GM18511 (cell line): ENCODE measurements at regions not wholly inside any gene's neighbourhood (a gene's known extent, or its start where the extent isn't known, plus 50 kb on each side); places are given as distances from the start of the nearest gene placed in this dataset.

ENCODE experiments used
- ATAC-seq: cut with Tn5 transposase; IDR thresholded peaks from one replicate; pipeline ENCODE4 v1.9.1; 2021; ENCODE audit warnings: mild to moderate bottlenecking, moderate library complexity; ENCODE audit not compliant: unreplicated experiment

DNA sequence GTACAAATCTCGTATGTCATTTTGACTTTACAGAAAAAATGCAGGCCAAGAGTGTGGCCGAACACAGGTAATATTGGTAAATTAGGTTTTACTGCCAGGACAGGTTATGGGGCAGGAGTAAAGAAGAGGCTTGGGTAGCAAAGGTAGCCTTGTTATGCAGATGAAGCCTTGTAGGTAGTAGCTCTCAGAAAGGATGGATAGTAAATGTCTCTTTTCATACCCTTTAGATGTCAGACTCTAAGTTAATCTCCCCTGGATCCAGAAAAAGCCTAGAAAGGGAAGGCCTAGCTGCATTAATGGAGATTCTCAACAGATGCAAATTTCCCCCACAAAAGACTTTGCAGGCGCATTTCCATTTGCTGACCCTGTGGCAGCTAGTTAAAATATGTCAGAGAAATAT lies 1445.1 kb upstream of the CADM2 start:
- ATAC-seq, result no peak

DNA sequence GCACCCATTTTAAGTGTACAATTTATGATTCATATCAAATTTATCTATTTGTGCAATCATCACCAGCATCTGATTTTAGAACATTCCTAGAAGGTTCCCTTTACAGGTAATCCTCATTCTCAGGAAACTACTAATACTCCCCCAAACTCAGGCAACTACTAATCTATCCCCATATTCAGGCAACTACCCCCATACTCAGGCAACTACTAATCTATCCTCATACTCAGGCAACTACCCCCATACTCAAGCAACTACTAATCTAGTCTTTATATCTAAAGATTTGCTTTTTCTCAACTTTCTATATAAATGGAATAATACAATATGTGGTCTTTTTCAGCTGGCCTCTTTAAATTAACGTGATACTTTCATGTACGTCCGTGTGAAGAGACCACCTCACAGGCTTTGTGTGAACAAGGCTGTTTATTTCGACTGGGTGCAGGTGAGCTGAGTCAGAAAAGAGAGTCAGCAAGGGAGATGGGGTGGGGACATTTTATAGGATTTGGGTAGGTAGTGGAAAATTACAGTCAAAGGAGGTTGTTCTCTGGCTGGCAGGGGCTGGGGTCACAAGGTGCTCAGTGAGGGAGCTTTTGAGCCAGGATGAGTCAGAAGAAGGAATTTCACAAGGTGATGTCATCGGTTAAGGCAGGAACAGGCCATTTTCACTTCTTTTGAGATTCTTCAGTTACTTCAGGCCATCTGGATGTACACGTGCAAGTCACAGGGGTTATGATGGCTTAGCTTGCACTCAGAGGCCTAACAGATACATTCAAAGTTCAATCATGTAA lies 1444.5 kb upstream of the CADM2 start:
- ATAC-seq, result no peak

DNA sequence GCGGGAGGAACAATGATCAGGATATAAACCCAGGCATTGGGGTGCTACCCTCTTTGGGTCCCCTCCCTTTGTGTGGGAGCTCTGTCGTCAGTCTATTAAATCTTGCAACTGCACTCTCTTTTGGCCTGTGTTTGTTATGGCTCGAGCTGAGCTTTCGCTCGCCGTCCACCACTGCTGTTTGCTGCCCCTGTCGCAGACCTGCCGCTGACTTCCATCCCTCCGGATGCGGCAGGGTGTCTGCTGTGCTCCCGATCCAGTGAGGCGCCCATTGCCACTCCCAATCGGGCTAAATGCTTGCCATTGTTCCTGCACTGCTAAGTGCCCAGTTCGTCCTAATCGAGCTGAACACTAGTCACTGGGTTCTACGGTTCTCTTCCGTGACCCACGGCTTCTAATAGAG lies 1443.7 kb upstream of the CADM2 start:
- ATAC-seq, result no peak

DNA sequence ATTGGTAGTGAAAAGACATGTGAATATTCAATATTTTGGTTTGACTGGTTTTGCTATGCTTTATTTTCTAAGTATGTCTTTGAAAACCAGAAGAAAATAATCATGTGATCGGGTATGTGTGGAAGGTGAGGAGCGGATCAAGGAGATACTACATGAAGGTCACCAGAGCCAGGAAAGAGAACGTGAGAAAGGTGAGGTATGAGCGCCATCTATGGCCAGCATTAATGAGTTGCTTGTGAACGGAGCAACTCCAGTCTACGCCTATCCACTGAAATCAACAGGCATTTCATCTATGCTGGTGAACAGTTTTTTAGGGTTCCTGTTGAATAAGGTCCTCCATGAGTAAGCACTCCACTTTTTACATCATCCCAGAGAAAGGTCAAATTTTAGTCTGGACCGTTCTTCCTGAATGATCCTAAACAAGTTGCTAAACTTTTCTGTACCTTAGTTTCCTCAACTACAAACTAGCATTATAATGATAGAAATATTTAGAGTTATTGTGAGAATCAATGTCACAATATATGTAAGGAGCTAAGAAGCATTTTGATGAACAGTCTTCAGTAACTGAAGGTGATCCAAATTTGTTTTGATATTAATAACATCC lies 1435.2 kb upstream of the CADM2 start:
- peak; percentile 84 for ATAC-seq

DNA sequence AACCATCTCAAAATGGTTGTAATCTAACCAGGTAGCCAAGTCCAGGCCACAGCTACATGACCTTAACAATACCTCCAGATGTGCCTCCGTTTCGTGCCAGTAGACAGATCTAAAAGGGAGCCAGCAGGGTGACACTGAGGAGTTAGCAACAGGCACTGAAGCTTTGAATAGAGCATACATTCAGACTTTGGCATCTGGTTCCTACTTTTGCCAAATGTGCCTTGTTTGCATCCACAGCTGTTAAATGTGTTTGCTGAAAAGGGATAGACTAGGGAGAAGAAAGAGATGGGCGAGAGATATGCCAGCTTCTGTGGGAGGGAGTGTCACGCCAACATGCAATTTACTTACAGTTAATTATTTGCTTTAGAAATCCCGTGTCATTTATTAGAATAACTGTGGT lies 1433.9 kb upstream of the CADM2 start:
- ATAC-seq, result no peak

DNA sequence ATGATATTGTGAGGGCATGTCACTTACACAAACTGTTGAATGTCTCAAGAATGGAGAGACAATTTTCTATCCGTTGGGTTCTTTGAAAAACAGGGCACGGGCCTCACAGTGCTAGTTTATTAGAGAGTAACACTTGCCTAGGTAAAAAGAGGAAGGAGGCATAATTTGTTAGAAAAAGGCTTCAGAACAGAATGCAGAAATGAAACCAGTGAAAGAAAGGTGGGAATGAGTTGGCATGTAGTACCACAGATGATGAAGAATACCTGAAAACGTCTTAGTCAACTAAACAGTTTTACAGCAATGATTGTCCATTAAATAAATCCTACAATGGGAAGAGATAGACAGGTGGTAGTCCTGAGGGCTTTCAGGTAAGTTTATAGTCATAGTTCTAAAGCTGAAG lies 1399.7 kb upstream of the CADM2 start:
- no peak for ATAC-seq

DNA sequence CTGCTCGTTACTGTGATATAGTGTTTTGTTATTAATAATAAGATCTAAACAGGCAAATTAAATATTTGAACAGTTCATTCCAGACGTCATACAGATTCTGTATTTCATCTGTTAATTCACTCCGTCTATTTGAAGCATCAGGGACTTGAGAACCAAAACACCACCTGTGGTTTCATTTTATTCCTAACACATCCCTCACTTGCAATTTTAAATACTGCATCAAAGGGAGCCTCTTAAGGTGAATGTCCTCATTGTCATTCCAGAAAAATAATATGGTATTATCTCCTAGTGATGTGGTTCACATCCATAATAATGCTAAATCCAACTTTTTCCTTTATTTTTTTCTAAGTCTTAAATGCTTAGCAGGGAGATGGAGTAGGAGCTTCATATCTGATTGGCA lies 1390.9 kb upstream of the CADM2 start:
- ATAC-seq, result no peak

DNA sequence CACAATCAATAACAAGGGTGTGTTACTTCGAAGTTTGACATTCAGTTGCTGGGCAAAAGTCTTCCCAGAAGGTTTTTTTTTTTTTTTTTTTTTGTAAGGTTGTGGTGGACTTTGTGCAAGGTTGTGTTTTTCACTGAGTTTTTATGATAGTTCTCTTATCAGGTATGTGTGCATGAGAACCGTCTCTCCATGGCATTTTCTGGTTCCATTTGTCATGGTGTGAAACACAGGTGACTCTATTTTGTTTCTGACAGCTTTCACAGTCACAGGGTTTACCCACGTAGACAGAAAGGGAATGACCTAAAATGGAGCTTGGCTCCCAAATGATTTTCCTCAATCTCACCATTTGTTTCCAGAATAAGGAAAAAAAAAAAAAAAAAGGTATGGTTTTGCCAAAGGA lies 1377.2 kb upstream of the CADM2 start:
- ATAC-seq, result no peak

DNA sequence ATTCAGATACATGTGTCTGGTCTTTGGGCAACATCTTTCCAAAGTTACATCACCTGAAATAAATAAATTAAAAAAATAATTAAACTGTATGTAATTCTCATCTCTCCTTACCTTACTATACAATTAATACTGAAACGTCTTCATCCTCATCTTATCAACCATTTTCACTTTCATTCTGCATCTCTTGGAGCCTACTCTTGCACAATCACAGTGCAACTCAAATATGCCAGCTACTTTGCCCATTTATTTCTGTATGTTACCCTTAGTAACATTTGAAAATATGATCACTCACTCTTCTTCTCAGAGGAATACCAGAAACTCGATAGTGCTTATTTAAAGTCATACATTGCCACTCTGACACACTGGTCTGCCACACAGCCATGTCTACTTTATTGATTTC lies 1357.1 kb upstream of the CADM2 start:
- no peak for ATAC-seq

DNA sequence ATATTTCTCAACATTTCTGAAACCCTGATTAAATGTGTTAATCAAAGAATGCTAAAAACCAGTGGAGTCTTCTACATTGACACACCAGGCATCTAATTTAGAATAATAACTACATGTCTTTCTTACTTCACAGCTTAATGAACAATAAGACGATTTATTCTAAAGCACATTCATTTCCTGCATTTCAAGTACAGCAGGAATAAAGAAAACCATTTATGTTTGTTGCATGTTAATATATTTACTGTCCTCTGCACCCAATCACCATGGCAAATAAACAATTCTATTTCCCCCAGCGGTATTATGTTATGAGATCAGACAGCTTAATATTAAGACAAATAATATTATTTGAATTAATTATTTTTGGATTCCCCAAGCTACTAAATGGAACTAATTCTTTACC lies 1336.3 kb upstream of the CADM2 start:
- ATAC-seq, result no peak

DNA sequence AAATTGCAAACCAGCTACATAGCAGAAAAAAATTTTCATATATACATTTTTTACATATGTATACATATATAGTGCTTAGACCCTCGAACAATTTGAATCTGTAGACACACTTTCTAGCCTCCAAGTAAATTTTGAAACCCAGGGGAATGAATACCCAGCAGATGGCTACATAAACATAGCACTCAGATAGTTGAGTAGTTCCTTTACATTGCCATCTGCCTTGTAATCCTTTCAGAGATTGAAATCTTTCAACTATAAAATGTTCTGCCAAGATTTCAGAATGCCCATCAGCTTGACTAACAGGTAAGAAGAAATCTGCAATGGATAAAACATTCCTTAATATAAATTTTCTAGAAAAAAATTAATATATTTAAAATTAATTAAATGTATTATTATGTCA lies 1333.5 kb upstream of the CADM2 start:
- no peak for ATAC-seq

DNA sequence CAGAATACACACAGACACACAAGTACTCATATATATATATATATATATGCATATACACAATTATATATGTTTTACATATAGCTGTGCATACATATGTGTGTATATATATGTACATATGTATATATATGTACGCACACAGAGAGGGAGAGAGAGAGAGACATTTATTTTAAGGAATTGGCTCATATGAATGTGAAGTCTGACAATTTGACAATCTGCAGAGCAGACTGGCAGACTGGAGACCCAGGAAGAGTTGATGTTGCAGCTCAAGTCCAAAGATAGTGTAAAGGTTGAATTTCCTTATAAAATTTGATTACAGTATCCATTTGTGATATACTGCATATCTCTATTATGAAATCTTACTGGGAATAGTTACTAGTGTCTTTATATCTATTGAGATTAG lies 1330.3 kb upstream of the CADM2 start:
- ATAC-seq, result no peak

DNA sequence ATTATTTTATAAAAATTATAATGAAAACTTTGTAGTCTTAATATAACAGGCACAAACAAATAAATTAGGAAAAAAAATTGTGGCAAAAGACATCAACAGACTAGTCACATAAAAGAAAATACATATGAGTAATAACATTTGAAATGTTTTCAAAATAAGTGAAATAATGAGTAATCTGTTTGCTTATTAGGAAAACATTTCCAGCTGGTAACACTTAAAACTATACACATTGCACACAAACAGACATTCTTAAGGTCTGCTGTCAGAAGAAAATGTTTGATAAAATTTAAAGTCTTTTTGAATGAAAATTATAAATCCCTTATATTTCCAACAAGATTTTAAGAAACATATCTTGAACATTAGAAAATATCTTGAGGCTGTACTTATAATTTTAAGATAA lies 1326.3 kb upstream of the CADM2 start:
- no peak for ATAC-seq

DNA sequence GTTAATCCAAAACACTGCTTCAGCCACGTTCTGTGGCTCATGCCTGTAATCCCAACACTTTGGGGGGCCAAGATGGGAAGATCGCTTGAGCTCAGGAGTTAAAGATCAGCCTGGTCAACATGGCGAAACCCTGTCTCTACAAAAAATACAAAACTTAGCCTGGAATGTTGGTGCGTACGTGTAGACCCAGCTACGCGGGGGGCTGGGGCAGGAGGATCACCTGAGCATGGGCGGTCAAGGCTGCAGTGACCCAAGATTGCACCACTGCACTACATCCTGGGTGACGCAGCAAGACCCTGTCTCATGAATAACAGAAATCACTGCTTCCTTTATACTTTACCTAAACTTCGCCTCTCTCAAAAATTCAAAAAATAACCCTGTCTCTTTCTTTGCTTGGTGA lies 1325.0 kb upstream of the CADM2 start:
- ATAC-seq, result no peak

DNA sequence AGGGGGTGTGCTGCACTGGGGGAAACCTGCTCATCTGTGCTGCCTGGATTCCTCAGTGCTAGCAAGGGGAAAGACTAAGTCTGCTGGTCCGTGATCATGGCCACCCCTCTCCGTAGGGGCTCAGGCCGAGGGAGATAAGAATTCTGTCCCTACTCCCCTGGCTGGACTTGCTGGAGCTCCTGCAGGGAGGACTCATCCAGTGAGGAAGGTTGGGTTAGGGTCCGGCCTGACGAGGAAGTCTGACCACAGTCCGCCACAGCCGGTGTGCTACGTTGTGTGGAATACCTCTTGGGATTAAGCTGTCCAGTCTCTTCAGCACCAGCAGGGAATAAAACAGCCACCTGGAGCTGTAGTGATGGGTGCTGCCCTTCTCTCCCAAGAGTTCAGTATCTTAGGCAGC lies 1309.1 kb upstream of the CADM2 start:
- ATAC-seq, result no peak

DNA sequence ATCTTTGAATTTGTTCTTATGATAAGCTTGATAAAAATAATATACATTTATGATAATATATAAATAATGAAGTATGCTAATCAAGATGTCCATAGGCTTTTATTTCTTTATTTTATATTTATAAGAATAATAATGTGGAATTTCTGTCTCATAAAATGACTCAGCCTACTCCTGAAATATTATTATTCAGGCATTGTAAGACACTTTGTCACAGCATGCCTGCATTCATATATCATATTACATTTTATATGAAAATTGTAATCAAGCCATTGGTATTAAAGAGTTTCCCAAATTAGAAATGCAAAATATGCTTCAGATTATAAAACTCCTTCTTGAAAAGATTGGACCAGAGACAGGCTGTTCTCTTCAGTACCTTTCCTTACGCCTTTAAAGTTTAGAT lies 1303.7 kb upstream of the CADM2 start:
- ATAC-seq, result no peak

DNA sequence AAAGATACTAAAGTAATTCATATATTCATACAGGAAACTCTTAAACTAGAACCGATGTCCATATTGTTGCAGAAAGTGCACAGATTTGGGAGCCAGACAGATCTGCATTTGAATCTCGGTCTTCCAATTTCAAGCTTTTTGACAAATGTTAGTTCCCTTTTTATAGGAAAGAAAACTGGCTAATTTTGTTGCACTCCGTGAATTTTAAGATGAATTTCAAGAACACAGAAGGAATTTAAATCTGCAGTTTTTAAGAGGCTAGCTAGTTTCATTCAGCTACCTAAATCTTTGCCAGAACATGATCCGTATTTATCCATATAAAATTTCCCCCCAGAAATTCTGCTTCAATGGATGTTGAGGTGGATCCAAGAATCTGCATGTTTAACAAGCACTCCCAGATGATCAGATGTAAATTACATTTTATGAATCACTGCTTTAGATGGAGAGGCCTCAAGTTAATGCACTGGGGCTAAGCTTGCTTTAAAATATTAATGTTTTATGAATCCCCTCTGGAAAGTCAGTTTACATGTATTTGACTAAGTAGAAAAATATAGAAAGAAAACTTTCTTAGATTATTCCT lies 1296.3 kb upstream of the CADM2 start:
- no peak for ATAC-seq

DNA sequence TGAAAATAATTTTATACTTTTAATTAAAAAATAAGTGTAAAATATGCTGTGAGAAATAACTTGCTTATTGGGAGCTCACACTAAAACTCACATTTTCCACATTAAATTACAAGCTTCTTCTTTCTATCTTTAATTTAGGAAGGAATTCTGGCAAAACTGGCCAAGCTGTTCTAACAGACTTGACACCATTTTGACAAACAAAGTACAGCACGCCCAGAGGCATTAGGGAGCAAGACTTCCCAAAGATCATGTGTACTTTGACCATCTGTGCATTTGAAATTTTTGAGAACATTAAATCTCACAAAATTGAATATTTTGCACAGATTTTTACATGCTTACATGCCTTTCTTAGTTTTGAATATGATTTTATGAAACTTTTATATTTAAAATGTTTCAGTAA lies 1288.4 kb upstream of the CADM2 start:
- no peak for ATAC-seq

DNA sequence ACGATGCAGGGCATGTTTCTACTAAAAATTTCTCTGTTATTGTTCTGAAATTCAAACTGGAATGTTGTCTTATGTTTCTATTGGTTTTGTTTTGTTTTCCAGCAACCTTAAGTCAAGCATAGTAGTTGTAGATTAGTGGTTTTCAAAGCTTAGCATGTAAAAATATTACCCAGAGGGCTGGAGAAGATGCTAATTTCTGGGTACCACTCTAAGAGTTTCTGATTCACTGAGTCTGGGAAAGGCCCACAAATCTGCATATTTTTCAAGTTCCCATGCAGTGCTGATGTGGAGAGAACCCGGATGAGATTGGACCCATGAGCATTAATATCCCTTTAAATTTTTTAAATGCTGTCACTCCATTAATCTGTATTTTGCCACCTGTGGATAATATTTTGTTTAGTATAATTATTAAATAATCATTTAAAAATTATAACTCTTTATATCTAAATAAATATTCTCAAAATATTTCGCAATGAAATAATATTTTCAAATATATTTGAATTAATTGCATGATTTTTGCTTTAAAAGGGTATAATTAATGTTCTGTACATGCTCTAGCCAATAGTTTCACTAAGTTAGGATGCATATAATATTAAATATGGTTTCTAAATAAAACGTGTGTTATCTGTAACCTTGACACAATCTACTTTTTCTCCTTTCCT lies 1274.7 kb upstream of the CADM2 start:
- ATAC-seq, result no peak

DNA sequence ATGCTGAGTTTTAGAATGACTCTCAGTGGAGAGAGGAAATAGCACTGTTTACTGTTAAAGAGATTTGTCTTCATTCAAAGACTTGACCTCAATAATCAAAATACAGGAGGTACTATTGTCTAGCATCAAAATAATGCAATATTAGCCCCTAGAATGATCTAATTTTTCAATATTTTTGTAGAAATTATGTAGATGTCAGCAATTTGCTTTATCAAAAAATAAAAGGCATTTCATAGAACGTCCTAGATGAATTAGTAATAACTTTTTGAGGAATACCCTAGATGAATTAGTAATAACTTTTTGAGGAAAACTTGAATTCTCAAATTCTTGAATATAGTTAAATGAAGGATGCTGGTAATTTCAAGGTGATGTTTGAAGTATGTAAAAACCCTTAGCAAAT lies 1252.1 kb upstream of the CADM2 start:
- ATAC-seq, result no peak

DNA sequence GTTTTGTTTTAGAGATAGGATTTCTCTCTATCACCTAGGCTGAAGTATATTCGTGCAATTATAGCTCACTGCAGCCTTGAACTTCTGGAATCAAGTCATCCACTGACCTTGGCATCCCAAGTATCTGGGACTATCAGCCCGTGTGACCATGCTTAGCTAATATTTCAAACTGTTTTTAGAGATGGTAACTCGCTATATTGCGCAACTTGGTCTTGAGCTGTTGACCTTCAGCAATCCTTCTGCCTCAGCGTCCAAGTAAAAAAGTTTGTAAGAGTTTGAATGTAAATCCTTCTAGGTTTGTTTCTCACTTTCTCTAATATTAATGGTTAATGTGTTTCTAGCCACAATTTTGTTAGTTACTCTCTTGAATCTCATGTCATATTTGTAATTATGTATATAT lies 1243.5 kb upstream of the CADM2 start:
- ATAC-seq, result no peak

DNA sequence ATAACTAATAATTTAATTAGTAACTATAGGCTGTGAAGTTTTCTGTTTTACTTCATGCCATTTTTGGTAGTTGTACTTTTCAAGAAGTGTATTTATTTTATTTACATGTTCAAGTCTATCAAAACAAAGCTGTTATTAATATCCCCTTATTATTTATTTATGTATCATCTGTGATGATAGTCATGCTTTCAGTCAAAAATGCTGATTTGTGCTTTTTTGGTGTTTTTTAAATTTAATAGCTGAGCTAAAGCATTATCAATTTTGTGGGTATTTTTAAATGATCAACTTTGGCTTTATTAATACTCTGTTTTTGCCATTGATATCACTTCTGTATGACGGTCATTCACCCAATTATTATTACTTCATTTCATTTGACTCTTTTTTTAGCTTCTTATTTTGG lies 1229.2 kb upstream of the CADM2 start:
- no peak for ATAC-seq
